Liver (tissue), 3 donors: ENCODE measurements at regions not wholly inside any gene's neighbourhood (a gene's known extent, or its start where the extent isn't known, plus 50 kb on each side); places are given as distances from the start of the nearest gene placed in this dataset.

Experiments
- CTCF ChIP-seq: fragments of 150-350 bp; IDR thresholded peaks from 2 replicates; pipeline ENCODE4 v1.5.1; 2017; ENCODE audit warnings: improper control_type of control experiment, low read depth, low read length; ENCODE audit not compliant: missing input control
- GABPA ChIP-seq, 2 donors: IDR thresholded peaks in 1 of 2; conservative IDR thresholded peaks in 1 of 2; 2 replicates each; pipeline ENCODE4 v1.6.1; 2016; ENCODE audit warnings: antibody characterized with exemption in 2 of 2, mild to moderate bottlenecking in 1 of 2, moderate library complexity in 1 of 2
- HNF4A ChIP-seq, 2 donors: conservative IDR thresholded peaks; 2 replicates each; pipeline ENCODE4 v1.6.1; 2016; ENCODE audit warnings: antibody characterized with exemption in 2 of 2, mild to moderate bottlenecking in 2 of 2
- MAX ChIP-seq: IDR thresholded peaks from 2 replicates; pipeline ENCODE4 v1.6.1; 2016; ENCODE audit warnings: antibody characterized with exemption
- NR2F2 ChIP-seq: IDR thresholded peaks from 2 replicates; pipeline ENCODE4 v1.6.1; 2016; ENCODE audit warnings: antibody characterized with exemption
- RAD21 ChIP-seq, 2 donors: IDR thresholded peaks; 2 replicates each; pipeline ENCODE4 v1.6.1; 2016; ENCODE audit warnings: antibody characterized with exemption in 2 of 2, mild to moderate bottlenecking in 2 of 2
- REST ChIP-seq: IDR thresholded peaks from 2 replicates; pipeline ENCODE4 v1.6.1; 2016; ENCODE audit warnings: antibody characterized with exemption, mild to moderate bottlenecking
- SP1 ChIP-seq: IDR thresholded peaks from 2 replicates; pipeline ENCODE4 v1.6.1; 2018; ENCODE audit warnings: antibody characterized with exemption, mild to moderate bottlenecking
- TAF1 ChIP-seq: conservative IDR thresholded peaks from 2 replicates; pipeline ENCODE4 v1.6.1; 2016; ENCODE audit warnings: antibody characterized with exemption, mild to moderate bottlenecking
- YY1 ChIP-seq: IDR thresholded peaks from 2 replicates; pipeline ENCODE4 v1.6.1; 2016; ENCODE audit warnings: antibody characterized with exemption, mild to moderate bottlenecking
- donor health status: healthy.
- donor health status: healthy.

- TF ChIP-seq CTCF, result no peak
- TF ChIP-seq REST, result no peak
- TF ChIP-seq NR2F2, result no peak
- TF ChIP-seq YY1, result no peak
- no peak for TF ChIP-seq MAX
- no peak for TF ChIP-seq SP1
- TF ChIP-seq GABPA (IDR thresholded peaks at IDR 0.05 in 1 of 2, conservative IDR thresholded peaks at IDR 0.05 in 1 of 2), result no peak
- TF ChIP-seq RAD21 (IDR thresholded peaks at IDR 0.05), result no peak
- TF ChIP-seq TAF1, result no peak
- TF ChIP-seq HNF4A (conservative IDR thresholded peaks at IDR 0.05), result no peak
Observed at GRCh38 chr1:25089772-25090171, 142.5 kb downstream of the SYF2 start.
